ENCODE measurements at regions not wholly inside any gene's neighbourhood (a gene's known extent, or its start where the extent isn't known, plus 50 kb on each side); places are given as distances from the start of the nearest gene placed in this dataset.

DNA sequence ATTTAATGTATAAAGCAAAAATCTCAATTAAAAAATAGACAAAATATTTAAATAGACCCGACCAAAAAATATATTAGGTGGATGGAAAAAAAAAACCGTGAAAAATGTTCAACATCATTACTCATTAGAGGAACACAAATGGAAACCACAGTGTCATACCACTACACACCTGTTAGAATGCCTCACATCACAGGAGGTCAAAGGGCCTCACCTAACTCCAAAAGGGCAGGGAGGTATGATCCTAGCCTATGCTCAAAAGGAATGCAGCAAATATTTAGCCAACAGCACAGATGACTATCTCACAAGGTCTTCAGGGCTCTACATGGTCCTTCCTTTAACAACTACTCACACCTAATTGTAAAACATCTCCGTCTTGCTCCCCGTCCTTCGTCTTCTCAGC, 185.5 kb upstream of the SETBP1 start:
- no peak for TF ChIP-seq POLR2A (IDR thresholded peaks at IDR 0.05; ENCODE audit: low read depth, low read length)
- TF ChIP-seq POLR2AphosphoS5 (IDR thresholded peaks at IDR 0.05; ENCODE audit: low read depth, low read length) = no peak
